H1 (cell line): ENCODE measurements at regions not wholly inside any gene's neighbourhood (a gene's known extent, or its start where the extent isn't known, plus 50 kb on each side); places are given as distances from the start of the nearest gene placed in this dataset.

ENCODE experiments used
- BRCA1 ChIP-seq: IDR thresholded peaks from 2 replicates; pipeline ENCODE4 v1.6.1; 2012; ENCODE audit warnings: low read depth, low read length, improper control_type of control experiment
- EP300 ChIP-seq, 2 experiments: IDR thresholded peaks; 1 replicate in 1 of 2; 2 replicates in 1 of 2; pipeline ENCODE4 v1.6.1; 2011 to 2012; ENCODE audit warnings: low read depth in 2 of 2, low read length in 2 of 2, mild to moderate bottlenecking in 2 of 2, borderline replicate concordance in 1 of 2, inconsistent platforms in 1 of 2, moderate library complexity in 1 of 2
- HDAC6 ChIP-seq: IDR thresholded peaks from one replicate; pipeline ENCODE4 v1.7.1; 2012; ENCODE audit warnings: low read depth, mild to moderate bottlenecking, inconsistent platforms, low read length, moderate library complexity
- KDM1A ChIP-seq: fragments of 200-600, 300-600 bp; sonication (generic); IDR thresholded peaks from 2 replicates; pipeline ENCODE4 v1.7.1; 2016; ENCODE audit warnings: mild to moderate bottlenecking, low read length, borderline replicate concordance
- POLR2A ChIP-seq, 2 experiments: IDR thresholded peaks; 1 replicate in 1 of 2; 2 replicates in 1 of 2; pipeline ENCODE4 v1.6.1; 2011; ENCODE audit warnings: low read depth in 2 of 2, low read length in 2 of 2, mild to moderate bottlenecking in 2 of 2; ENCODE audit errors: control extremely low read depth in 1 of 2
- SRF ChIP-seq: IDR thresholded peaks from 2 replicates; pipeline ENCODE4 v1.6.1; 2011; ENCODE audit warnings: mild to moderate bottlenecking, low read depth, low read length, moderate library complexity
- TF ChIP-seq, protein P1 (sequence below), 3 experiments: IDR thresholded peaks; 1 replicate in 2 of 3; 2 replicates in 1 of 3; pipeline versions ENCODE4 v1.5.1 to v1.6.1; 2011; ENCODE audit warnings: low read length in 3 of 3, mild to moderate bottlenecking in 3 of 3, inconsistent platforms in 2 of 3, low read depth in 1 of 3, moderate library complexity in 1 of 3; ENCODE audit not compliant: insufficient read depth in 1 of 3; ENCODE audit errors: control extremely low read depth in 1 of 3

GRCh38 chr13:82118589-82118988 is 1763.7 kb downstream of the SLITRK1 start:
- TF ChIP-seq, protein P1, sequence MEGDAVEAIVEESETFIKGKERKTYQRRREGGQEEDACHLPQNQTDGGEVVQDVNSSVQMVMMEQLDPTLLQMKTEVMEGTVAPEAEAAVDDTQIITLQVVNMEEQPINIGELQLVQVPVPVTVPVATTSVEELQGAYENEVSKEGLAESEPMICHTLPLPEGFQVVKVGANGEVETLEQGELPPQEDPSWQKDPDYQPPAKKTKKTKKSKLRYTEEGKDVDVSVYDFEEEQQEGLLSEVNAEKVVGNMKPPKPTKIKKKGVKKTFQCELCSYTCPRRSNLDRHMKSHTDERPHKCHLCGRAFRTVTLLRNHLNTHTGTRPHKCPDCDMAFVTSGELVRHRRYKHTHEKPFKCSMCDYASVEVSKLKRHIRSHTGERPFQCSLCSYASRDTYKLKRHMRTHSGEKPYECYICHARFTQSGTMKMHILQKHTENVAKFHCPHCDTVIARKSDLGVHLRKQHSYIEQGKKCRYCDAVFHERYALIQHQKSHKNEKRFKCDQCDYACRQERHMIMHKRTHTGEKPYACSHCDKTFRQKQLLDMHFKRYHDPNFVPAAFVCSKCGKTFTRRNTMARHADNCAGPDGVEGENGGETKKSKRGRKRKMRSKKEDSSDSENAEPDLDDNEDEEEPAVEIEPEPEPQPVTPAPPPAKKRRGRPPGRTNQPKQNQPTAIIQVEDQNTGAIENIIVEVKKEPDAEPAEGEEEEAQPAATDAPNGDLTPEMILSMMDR (IDR thresholded peaks at IDR 0.05; ENCODE audit: control extremely low read depth in 1 of 3, insufficient read depth in 1 of 3, low read depth in 1 of 3, low read length in 3 of 3), result no peak
- TF ChIP-seq SRF (no peak), HDAC6 (no peak), KDM1A (no peak), BRCA1 (no peak), EP300 (IDR thresholded peaks at IDR 0.05; ENCODE audit: borderline replicate concordance in 1 of 2, low read depth in 2 of 2, low read length in 2 of 2) (no peak), POLR2A (IDR thresholded peaks at IDR 0.05; ENCODE audit: control extremely low read depth in 1 of 2, low read depth in 2 of 2, low read length in 2 of 2) (no peak)
